CD4-positive, alpha-beta T cell treated with Interleukin-4 for 1 hour (primary cell): ENCODE measurements at regions not wholly inside any gene's neighbourhood (a gene's known extent, or its start where the extent isn't known, plus 50 kb on each side); places are given as distances from the start of the nearest gene placed in this dataset.

Experiments
- DNase-seq, 2 donors: peaks; one replicate each; pipeline ENCODE4 v3.0.0-alpha.2; 2020 to 2022

DNA sequence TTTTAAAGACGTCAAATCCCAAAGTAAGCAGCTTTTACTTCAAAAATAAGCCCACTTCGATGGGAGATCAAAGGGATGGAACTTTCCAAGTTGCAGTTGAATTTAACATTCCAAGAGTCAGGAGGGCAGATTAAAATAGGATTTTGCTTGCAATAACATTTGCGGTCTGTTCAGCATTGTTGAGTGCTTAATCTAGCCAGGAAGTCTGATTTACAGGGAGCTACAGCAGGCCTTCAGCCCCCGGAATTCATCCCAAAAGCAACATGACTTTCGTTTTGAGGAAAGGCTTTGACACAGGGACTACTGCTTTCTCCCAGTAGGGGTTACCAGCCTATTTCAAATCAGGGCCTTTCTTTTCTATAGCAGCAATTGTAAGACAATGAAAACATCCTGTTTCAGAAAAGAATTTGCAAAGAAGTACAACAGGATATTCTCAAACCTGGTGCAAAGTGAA lies 279.6 kb upstream of the PITRM1 start:
- DNase-seq, result no peak

DNA sequence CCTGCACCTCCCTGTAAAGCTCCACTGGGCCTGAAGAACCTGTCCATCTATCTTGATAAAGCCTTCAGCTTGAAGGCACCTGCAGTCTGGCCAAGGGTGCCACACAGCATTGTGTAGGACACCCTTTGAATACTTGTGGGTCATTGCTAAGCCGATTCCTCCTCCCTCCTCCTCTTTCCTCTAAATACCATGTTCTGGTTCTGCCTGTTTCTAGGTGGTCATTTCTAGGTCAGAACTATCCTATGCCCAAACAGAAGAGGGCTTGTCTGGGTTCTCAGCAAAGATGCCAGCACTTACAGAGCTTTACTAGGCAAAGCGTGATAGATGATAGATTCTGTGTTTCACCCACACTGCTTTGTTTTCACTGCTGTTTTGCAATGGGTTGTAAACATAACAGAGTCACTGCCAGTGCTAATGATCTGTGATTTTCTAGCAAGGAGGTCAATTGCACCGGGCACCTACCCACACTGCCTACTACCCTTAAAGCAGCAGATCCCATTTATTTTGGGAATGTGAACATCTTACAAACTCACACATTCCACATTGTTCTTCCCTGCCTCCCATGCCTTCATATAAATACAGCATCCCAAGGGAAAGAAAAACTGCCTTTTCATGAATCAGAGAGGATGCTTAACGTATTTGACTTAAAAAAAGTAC lies 279.1 kb upstream of the PITRM1 start:
- no peak for DNase-seq

DNA sequence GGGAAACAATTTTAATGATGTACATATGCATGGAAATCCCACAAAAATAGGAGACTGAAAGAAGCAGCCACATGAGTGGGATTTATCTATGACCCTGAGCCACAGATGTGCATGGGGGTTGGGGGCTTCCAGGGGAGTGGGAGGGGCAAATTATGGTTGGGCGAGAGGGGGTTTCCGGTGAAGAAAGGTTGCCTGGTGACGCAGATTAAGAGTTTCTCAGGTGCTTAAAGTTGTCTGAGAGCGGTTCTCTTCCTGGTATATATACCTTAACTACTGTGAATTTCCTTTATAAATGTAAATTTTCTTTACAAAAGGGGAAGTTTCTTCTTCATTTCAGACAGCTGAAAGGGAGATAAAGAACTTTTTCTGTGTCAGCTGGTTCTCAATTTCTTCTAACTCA lies 273.6 kb upstream of the PITRM1 start:
- no peak for DNase-seq

DNA sequence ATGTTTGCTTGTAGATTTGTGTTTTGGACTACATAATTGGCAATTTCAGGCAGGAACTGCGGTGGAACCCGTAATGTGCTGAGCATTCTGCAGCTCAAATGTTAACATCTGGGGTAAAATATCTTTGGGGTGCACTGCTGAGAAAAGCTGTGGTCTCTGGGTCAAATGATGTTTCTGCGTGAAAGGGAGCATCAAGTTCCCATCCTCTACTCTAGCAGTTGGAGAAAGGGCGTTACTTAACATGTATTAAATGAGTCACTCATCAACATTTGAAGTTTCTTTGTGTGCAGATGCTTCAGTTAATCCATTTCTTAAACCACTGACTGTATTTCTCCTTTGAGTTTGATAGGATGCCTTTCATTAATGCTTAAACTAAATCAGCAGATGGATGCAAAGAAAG lies 273.1 kb upstream of the PITRM1 start:
- DNase-seq, result no peak

DNA sequence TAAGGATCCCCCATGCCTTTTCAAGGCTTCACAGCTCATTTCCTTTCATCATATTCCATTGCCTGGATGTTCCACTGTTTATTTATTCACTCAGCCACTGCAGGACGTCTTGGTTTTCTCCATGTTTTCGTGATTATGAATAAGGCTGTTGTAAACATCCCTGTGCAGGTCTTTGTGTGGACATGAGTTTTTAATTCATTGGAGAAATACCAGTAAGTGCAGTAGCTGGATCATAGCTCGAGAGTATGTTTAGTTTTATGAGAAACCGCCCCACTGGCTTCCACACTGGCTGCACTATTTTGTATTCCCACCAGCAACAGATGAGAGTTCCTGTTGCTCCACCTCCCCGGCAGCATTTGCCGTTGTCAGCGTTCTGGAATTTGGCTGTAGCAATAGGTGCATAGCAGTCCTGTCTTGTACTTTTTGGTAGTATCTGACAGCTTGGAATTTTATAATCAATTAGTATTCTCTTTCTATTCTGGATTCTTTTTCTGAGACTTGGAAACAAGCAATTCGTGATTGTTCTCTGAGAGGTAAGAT lies 269.9 kb upstream of the PITRM1 start:
- no peak for DNase-seq

DNA sequence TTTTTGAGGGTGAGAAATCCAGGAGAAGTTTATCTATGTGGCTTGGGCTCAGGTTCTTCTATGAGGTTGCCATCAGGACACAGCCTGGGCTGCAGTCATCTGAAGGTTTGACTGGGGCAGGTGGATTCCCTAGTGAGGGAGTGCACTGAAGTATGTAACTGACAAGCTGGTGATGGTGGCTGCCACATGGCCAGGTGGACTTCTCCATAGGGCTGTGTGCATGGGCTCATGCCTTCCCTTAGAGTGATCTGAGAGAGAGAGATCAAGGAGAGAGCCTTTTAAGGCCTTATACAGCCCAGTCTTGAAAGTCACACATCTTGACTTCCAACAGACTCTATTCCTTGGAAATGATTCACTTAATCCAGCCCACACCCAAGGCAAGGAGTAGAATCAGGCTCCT lies 266.6 kb upstream of the PITRM1 start:
- no peak for DNase-seq

DNA sequence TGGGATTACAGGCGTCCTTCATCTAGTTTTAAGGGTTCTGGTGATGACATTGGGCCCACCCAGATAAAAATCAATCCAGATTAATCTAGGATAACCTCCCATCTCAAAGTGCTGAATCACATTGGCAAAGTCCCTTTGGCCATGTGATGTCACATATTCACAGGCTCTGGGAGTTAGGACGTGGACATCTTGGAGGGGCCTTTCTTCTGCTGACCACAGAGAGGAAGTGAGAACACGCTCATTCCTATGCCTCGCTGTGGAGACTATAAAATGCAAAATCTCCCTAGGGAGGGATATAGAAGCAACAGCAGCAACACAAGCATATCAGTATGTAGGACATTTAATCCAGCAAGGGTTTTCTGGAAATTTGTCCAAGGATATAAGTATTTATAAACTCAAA lies 266.0 kb upstream of the PITRM1 start:
- no peak for DNase-seq

DNA sequence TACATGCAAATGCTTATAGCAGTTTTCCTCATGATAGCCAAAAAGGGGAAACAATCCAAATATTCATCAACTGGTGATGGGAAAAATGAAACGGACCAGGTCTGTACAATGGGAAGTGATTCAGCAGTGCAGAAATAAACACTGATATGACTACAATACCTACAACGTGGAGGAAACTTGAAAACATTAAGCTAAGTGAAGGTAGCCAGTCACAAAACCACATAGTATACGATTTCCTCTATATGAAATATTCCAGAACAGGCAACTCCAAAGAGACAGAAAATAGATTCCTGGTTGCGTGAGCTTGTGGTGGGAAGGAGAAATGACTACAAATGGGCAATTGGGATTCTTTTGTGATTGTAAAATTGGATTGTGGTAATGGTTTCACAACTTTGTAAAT lies 263.1 kb upstream of the PITRM1 start:
- DNase-seq, result no peak

DNA sequence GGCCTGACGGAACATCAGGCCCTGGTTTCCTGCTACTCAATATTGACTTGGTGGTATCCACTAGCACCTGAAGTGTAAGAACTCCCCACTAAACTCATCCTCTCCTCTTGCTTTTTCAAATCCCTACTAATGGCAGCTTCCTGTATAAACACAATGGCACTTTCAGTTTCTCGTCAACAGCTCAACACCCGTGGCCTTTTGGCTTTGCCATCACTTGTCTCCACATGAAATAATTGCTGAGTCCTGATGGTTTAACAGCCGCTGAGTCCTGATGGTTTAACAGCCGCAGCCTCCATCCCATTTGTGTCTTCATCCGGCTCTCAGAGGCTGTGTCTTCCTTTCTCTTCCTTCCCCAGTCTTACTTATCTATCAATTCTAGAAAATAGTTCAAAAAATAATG lies 261.4 kb upstream of the PITRM1 start:
- no peak for DNase-seq

DNA sequence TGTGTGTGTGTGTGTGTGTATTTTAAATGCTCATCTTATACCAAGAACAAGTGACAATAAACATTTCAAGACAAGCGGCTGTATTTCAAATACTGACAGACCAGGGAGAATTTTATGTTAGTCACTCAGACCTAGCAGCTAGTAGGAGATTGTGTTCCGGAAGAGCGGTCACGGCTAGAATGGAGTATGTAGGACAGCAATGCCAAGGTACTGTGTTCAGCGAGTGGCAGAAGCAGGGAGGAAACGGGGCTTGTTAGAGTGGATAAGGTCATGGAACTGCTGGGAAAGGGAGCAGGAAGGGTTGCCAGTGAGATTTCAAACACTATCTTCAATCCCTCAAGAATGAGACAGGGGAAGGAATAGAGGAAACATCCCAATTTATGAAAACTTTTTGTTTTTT lies 260.5 kb upstream of the PITRM1 start:
- DNase-seq, result no peak

DNA sequence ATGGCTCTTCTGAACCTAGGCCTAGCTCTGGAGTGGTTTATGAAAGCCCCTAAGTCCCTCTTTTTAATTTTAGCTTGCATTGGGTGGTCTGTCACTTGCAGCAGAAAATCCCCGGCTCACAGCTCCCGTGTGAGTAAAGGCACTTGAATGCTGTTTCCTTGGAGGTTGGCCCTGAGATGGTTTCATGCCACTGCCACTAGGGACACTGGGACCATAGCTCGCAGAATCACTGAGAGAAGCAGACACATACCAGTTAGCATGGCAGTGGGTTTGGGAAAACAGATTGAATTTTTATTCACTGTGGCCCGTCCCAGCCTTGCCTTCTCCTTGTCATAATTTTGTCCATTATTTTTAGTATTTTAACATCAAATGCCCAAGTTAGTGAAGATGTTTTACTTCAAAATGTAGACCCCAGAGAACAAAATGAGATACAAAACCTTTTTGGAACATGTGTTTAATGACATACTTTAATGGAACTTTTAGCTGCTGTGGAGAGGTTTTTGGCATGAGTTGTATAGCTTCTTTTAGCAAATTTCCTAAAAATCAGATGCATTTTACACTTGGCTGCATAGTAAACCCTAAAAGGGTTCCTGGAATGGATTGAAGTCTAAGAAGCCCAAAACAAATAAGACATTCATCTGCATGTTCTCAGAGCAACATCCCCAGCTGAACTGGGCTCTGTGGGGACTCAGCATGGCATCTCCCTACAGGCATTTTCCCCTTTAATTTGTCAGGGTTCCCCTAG lies 259.7 kb upstream of the PITRM1 start:
- DNase-seq, result no peak

DNA sequence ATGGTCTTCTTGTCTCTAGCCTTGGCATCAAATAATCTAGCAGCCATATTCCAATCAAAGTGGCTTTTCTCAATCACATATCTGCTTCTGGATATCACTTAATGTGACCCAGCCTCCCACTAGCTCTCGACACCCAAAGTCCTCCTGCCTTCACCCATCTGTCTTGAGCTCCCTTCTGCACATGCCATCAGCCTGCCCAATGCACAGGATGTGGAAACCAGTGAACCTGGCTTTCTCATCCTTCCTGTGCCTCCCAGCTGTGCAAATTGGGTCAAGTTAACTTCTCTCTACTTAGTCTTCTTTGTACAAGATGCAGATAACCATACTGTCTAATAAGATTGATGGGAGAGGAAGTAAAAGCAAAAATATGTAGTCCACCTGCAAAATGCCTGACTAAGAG lies 257.9 kb upstream of the PITRM1 start:
- DNase-seq, result no peak

DNA sequence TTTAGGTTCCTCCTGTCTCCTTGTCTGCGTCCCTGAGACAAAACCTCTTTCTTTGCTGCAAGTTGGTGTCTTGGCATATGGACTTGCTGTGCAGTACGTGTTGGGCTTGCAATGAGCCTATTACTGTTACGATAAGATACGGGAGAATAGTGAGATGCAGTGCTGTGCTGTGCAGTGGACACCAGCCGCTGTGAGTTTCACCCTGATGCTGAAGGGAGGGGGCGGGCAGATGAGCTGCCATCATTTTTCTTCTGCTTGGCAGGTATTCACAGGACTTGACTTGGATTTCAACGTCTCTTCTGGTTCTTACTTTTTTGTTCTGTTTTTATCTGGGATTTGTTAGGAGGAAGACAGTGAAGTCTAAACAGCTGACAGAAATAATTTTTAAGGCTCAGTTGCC lies 257.1 kb upstream of the PITRM1 start:
- no peak for DNase-seq

DNA sequence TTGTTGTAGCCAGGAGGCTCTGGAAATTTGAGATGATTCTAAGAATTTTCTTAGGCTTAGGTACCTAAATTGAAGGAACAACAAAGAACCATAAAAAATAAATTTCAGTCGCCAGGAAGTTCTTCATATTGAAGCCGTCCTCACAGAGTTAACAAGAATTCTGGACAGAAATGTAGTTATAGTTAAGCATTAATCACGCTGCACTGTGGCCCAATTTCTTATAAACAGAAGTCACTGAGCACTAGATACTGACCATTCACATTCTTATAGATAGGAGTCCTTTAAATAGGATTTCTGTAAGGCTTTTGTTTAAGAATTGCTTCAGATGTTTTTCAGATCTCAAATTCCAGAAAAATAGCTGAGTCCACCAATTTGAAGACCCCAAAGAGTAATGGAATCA lies 256.2 kb upstream of the PITRM1 start:
- DNase-seq, result no peak

DNA sequence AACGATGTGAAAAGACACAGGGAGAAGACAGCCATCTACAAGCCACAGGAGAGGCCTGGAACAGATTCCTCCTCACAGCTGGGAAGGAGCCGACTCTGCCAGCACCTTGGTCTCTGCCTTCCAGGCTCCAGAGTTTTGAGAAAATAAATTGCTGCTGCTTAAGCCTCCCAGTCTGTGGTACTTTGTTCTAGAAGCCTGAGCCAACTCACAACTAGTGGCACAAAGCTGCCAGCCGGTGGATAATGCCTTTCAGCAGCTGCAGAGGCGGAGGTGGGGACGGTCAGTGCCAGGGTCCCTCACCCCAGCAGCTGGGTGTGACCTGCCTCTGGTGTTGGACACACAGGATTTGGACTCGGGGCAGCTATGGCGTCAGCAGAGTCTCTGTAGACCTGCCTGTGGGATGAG lies 255.4 kb upstream of the PITRM1 start:
- no peak for DNase-seq

DNA sequence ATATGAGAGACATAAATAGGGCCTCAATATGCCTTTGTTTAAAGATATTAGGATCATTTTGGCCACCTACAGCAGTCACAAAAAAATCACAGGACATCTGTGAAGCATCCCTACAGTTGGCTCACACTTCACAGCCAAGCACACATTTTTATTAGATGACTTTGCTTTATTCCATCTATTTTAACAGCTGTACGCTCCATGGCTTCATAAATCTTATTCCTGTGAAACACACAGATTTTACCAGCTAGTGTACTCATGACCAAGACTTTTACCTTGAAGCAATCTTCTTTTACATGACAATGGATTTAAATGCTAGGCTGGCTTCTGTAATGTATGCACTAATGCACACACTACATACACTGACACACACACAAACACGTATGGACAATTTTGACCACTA lies 254.8 kb upstream of the PITRM1 start:
- no peak for DNase-seq

DNA sequence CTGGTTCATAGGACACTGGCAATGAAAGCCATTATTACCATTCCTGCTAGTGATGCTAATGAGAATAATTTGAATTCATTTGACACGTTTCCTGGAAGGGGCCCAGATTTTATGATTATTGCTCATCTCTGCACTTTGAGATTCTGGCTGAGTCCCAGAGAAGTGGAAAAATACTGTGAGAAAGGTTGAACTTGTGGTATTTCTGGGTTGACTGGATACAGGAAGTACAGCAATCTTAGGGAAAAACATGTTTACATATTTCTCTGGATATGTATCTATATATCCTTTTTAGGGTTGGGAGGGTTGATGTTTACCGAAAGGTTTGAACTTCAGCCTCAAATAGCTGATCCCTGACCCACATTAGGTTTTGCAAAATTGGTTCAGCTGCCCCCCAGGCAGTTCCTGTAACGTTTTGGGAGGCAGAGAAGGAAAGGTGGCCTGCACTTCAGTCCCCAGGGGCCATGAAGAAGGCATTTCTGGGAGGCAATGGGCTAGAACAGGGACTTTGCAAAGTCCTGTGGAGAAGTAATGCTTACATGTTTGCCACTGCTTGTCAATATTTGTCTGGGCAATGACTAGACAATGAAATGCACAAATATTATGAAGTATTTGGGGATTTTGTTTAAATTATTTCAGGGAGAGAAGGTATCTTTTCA lies 253.7 kb upstream of the PITRM1 start:
- DNase-seq, result no peak

DNA sequence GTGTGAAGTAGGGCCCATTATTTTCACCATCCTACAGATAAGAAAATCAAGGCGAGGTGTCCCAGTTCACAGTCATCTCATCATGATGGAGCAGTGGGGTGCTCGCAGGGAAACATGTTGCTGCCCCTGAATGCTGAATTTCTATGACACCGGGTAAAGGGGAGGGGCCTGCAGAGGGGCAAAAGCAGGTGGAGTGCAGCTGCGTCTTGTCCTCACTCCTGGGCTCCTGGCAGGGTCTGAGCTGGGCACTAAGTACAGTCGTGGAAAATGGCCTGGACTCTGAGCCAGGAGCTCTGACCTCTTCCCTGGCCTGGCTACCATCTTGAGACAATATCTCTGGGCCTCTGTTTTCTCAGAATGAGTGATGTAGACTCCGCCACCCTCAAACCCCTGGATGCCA lies 253.1 kb upstream of the PITRM1 start:
- DNase-seq, result no peak

DNA sequence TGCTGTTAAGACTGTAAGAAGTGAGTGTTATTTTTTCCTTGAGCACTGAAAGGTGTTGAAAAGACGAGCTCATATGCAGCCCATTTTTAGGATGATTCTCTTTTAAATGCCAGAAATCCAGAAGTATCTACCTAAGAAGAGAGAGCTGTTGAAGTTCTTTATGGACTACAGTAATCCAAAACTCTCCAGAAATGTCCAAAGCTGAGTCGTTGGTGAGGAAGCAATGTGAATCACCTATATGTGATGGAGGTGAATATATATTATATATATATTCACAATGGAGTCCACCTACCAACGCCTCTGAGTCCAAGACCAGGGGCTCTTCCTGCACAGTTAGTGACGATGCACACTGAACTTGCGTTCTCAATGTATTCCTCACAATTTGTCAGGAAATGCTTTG lies 252.7 kb upstream of the PITRM1 start:
- no peak for DNase-seq

DNA sequence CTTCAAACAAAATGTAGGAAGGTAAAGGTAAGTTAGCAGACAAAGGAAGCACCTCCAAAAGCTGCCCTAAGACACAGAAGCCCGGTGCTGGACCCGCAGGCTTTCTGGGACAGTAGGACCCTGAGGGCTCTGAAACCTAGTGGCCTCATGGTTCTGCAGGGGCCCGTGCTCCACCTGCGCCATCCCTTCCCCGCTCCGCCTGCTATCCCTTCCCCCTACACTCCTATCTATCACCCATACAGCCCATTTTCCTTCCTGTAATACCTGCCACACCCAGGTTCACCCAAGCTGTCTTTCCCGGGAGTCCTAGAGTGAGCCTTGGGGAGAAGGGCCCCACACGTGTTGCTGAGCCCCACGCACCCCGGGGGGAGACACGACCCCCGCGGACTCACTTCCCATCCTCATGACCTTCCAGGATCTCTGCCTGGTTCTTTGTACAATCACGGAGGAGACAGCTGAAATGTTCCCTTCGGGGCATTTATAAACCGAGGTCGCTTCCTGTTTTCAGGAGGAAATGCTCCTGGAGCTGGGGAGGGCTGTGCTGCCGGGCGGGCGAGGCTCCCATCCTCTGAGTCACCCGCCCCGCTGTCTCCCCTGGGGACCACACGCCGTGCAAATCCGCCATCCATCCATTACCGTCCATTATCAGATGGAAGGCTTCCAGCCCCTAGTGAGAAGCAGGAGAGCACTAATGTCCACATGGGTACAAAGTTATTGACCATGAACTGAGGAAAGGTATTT lies 251.7 kb upstream of the PITRM1 start:
- peak in 1 of 2 donors; percentile 40 for DNase-seq

DNA sequence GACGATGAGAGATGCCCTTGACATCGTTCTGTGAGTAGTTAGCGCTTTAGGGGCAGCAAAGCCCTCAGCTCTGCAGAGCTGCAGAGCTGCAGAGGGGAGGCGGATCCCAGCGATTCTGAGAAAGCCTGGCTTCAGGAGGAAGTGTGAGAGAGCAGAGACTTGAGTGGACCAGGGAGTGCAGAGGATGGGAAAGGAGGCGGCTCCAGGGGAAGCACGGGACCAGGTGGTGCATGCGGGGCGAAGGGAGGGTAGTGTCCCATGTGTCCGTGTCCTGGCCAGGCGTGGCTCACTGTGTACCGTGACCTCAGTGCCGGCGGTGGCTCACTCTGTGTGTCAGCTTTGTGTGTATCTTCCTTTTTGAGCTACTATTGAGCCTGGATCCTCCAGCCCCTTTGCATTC lies 250.8 kb upstream of the PITRM1 start:
- DNase-seq, result no peak

DNA sequence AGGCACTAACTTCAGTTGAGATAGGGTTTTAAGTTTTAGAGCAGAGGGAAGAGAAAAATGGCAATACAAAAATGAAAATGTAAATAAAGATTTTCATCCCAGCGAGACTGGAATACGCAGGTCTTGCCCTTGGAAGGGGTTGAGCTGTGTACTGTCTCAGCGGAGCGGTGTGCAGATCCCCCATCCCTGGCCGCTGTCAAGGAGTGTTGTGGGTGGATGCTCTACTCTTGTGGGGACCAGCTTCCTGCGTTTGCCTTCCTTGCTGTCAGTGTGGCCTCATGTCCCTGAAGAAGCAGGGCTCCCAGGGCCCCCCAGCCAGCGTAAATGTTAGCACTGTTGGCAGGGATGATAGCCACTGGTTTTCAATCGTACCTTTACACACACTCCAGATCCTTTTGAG lies 249.7 kb upstream of the PITRM1 start:
- DNase-seq, result no peak

DNA sequence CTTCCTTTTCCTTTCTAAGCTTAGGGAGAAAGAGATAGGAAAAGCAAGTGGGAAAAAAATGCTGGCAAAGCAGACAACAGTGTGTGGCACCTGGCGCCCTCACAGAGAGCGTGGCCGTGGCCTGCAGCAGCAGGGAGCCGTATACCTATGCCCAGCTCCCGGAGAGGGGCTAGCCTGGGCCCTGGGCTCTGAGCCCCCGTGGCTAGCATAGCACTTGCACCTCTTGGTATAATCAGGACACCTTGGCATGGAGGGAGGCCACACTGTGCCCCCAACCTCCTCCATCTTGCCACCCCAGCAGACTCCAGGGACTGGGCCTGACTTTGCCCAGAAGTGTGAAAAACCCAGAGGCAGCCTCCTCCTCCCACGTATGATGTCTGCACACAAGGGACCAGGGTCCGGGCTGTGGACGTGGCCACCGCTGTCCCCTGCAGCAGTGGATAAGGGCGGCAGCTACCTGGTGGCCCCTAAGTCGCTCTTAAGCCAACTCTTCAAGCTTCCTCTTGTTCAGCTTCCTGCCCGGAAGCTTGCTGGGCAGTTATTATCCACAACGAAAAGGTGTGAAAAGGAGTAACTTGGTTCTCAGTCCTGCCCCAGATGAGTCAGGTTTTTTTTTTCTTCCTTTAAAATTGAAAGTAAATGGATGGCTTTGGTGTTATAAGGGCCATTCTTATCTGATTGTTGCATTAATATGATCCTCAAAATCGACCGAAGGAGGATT lies 249.1 kb upstream of the PITRM1 start:
- peak in 1 of 2 donors; percentile 21 for DNase-seq
